ENCODE measurements at regions not wholly inside any gene's neighbourhood (a gene's known extent, or its start where the extent isn't known, plus 50 kb on each side); places are given as distances from the start of the nearest gene placed in this dataset.

- Histone ChIP-seq H4K20me1 (ENCODE audit: insufficient read depth, low read length) (no peaks in the 10 kb centered on the region), H2AFZ (ENCODE audit: low read depth, low read length) (no peak overlapping the region), H3K79me2 (ENCODE audit: insufficient read depth, low read length) (no peaks in the 10 kb centered on the region), H3K27me3 (ENCODE audit: insufficient read depth, low read length, poor library complexity) (no peaks in the 10 kb centered on the region), H3K9ac (ENCODE audit: low read depth, low read length) (no peak overlapping the region), H3K9me3 (ENCODE audit: insufficient read depth, low read length, severe bottlenecking) (no peaks in the 10 kb centered on the region), H3K4me1 (ENCODE audit: insufficient read depth, low read length) (no peaks in the 10 kb centered on the region), H3K4me3 (ENCODE audit: low read depth in 1 of 2, low read length in 2 of 2) (no peak overlapping the region), H3K4me2 (ENCODE audit: insufficient read depth, low read length) (no peak overlapping the region), H3K27ac (ENCODE audit: low read length) (no peak overlapping the region), H3K36me3 (ENCODE audit: insufficient read depth, low read length) (no peaks in the 10 kb centered on the region)
- DNase-seq: no peak
- no peak for TF ChIP-seq EZH2 (IDR thresholded peaks at IDR 0.05; ENCODE audit: borderline replicate concordance, low read depth, low read length, severe bottlenecking)
- TF ChIP-seq CTCF (IDR thresholded peaks at IDR 0.05; ENCODE audit: borderline replicate concordance, extremely low read depth, low read length, poor library complexity, severe bottlenecking): no peak
- ATAC-seq (ENCODE audit: insufficient read depth, low read depth): no peak
Measured at GRCh38 chr6:168834801-168835200, 393.8 kb downstream of the SMOC2 start.

- DNase-seq (no peak), ATAC-seq (ENCODE audit: insufficient read depth, low read depth) (no peak)
- H3K9me3 ChIP-seq (ENCODE audit: insufficient read depth, low read length, severe bottlenecking): no peaks in the 10 kb centered on the region
- H3K4me3 ChIP-seq (ENCODE audit: low read depth in 1 of 2, low read length in 2 of 2): no peak overlapping the region
- H3K79me2 ChIP-seq (ENCODE audit: insufficient read depth, low read length): no peaks in the 10 kb centered on the region
- no peak overlapping the region for H3K9ac ChIP-seq (ENCODE audit: low read depth, low read length)
- H3K4me1 ChIP-seq (ENCODE audit: insufficient read depth, low read length): no peaks in the 10 kb centered on the region
- no peaks in the 10 kb centered on the region for H3K36me3 ChIP-seq (ENCODE audit: insufficient read depth, low read length)
- H3K4me2 ChIP-seq (ENCODE audit: insufficient read depth, low read length): no peak overlapping the region
- no peak overlapping the region for H2AFZ ChIP-seq (ENCODE audit: low read depth, low read length)
- H3K27ac ChIP-seq (ENCODE audit: low read length): no peak overlapping the region
- no peaks in the 10 kb centered on the region for H3K27me3 ChIP-seq (ENCODE audit: insufficient read depth, low read length, poor library complexity)
- H4K20me1 ChIP-seq (ENCODE audit: insufficient read depth, low read length): no peaks in the 10 kb centered on the region
- TF ChIP-seq CTCF (IDR thresholded peaks at IDR 0.05; ENCODE audit: borderline replicate concordance, extremely low read depth, low read length, poor library complexity, severe bottlenecking) (no peak), EZH2 (IDR thresholded peaks at IDR 0.05; ENCODE audit: borderline replicate concordance, low read depth, low read length, severe bottlenecking) (no peak)
Measured at GRCh38 chr6:168834042-168834587, 393.1 kb downstream of the SMOC2 start.

- Histone ChIP-seq H3K27me3 (ENCODE audit: insufficient read depth, low read length, poor library complexity) (no peaks in the 10 kb centered on the region), H3K36me3 (ENCODE audit: insufficient read depth, low read length) (no peaks in the 10 kb centered on the region), H3K4me2 (ENCODE audit: insufficient read depth, low read length) (no peak overlapping the region), H3K27ac (ENCODE audit: low read length) (no peak overlapping the region), H3K79me2 (ENCODE audit: insufficient read depth, low read length) (no peaks in the 10 kb centered on the region), H2AFZ (ENCODE audit: low read depth, low read length) (no peak overlapping the region), H3K4me3 (ENCODE audit: low read depth in 1 of 2, low read length in 2 of 2) (no peak overlapping the region), H4K20me1 (ENCODE audit: insufficient read depth, low read length) (no peaks in the 10 kb centered on the region), H3K9me3 (ENCODE audit: insufficient read depth, low read length, severe bottlenecking) (no peaks in the 10 kb centered on the region), H3K9ac (ENCODE audit: low read depth, low read length) (no peak overlapping the region), H3K4me1 (ENCODE audit: insufficient read depth, low read length) (no peaks in the 10 kb centered on the region)
- TF ChIP-seq EZH2 (IDR thresholded peaks at IDR 0.05; ENCODE audit: borderline replicate concordance, low read depth, low read length, severe bottlenecking): no peak
- no peak for TF ChIP-seq CTCF (IDR thresholded peaks at IDR 0.05; ENCODE audit: borderline replicate concordance, extremely low read depth, low read length, poor library complexity, severe bottlenecking)
- DNase-seq (no peak), ATAC-seq (ENCODE audit: insufficient read depth, low read depth) (no peak)
Measured at GRCh38 chr6:168828800-168829199, 387.8 kb downstream of the SMOC2 start.

- Histone ChIP-seq H2AFZ (ENCODE audit: low read depth, low read length) (no peak overlapping the region), H3K4me1 (ENCODE audit: insufficient read depth, low read length) (no peaks in the 10 kb centered on the region), H3K4me2 (ENCODE audit: insufficient read depth, low read length) (no peak overlapping the region), H4K20me1 (ENCODE audit: insufficient read depth, low read length) (no peaks in the 10 kb centered on the region), H3K27me3 (ENCODE audit: insufficient read depth, low read length, poor library complexity) (no peaks in the 10 kb centered on the region), H3K4me3 (ENCODE audit: low read depth in 1 of 2, low read length in 2 of 2) (no peak overlapping the region), H3K9ac (ENCODE audit: low read depth, low read length) (no peak overlapping the region), H3K27ac (ENCODE audit: low read length) (no peak overlapping the region), H3K36me3 (ENCODE audit: insufficient read depth, low read length) (no peaks in the 10 kb centered on the region), H3K9me3 (ENCODE audit: insufficient read depth, low read length, severe bottlenecking) (no peaks in the 10 kb centered on the region), H3K79me2 (ENCODE audit: insufficient read depth, low read length) (no peaks in the 10 kb centered on the region)
- ATAC-seq (ENCODE audit: insufficient read depth, low read depth) (no peak), DNase-seq (no peak)
- TF ChIP-seq CTCF (IDR thresholded peaks at IDR 0.05; ENCODE audit: borderline replicate concordance, extremely low read depth, low read length, poor library complexity, severe bottlenecking) (no peak), EZH2 (IDR thresholded peaks at IDR 0.05; ENCODE audit: borderline replicate concordance, low read depth, low read length, severe bottlenecking) (no peak)
Measured at GRCh38 chr6:168828035-168828434, 387.1 kb downstream of the SMOC2 start.
